KMS-11 (cell line): ENCODE measurements at regions not wholly inside any gene's neighbourhood (a gene's known extent, or its start where the extent isn't known, plus 50 kb on each side); places are given as distances from the start of the nearest gene placed in this dataset.

ENCODE experiments used
- H2AFZ ChIP-seq: fragments of 200-600 bp; sonication (generic); 2 replicates; pipeline ENCODE4 v1.6.1; 2016; ENCODE audit warnings: antibody characterized with exemption, mixed run types, low read depth
- H3K27ac ChIP-seq: fragments of 200-600 bp; sonication (generic); 2 replicates; pipeline ENCODE4 v1.6.1; 2016; ENCODE audit warnings: mild to moderate bottlenecking, mixed run types
- H3K27me3 ChIP-seq: fragments of 200-600 bp; sonication (generic); 2 replicates; pipeline ENCODE4 v1.6.1; 2017; ENCODE audit warnings: mild to moderate bottlenecking, low read depth, mixed run types, moderate library complexity; ENCODE audit not compliant: insufficient read depth
- H3K36me3 ChIP-seq: fragments of 200-600 bp; sonication (generic); 2 replicates; pipeline ENCODE4 v1.6.1; 2017; ENCODE audit warnings: mild to moderate bottlenecking, mixed run types; ENCODE audit not compliant: insufficient read depth
- H3K4me1 ChIP-seq: fragments of 200-600 bp; sonication (generic); 2 replicates; pipeline ENCODE4 v1.6.1; 2016; ENCODE audit warnings: mild to moderate bottlenecking, low read depth, mixed run types; ENCODE audit not compliant: poor library complexity, severe bottlenecking
- H3K4me2 ChIP-seq: fragments of 200-600 bp; sonication (generic); 2 replicates; pipeline ENCODE4 v1.7.0; 2016; ENCODE audit warnings: mild to moderate bottlenecking, mixed run types
- H3K4me3 ChIP-seq: fragments of 200-600 bp; sonication (generic); IDR thresholded peaks from 2 replicates; pipeline ENCODE4 v1.6.1; 2017; ENCODE audit warnings: low read depth, low read length, mixed read lengths; ENCODE audit not compliant: insufficient read depth
- H3K79me2 ChIP-seq: fragments of 200-600 bp; sonication (generic); 2 replicates; pipeline ENCODE4 v1.6.1; 2016; ENCODE audit warnings: low read depth, mixed run types; ENCODE audit not compliant: insufficient read depth
- H3K9ac ChIP-seq: fragments of 200-600 bp; sonication (generic); 2 replicates; pipeline ENCODE4 v1.6.1; 2016; ENCODE audit warnings: mild to moderate bottlenecking, mixed run types
- H4K20me1 ChIP-seq: fragments of 200-600 bp; sonication (generic); 2 replicates; pipeline ENCODE4 v1.6.1; 2016; ENCODE audit warnings: mild to moderate bottlenecking, mixed run types; ENCODE audit not compliant: insufficient read depth
- TF ChIP-seq, protein P1 (sequence below): fragments of 200-600 bp; sonication (generic); conservative IDR thresholded peaks from 2 replicates; pipeline ENCODE4 v1.6.1; 2017; ENCODE audit warnings: low read depth, mild to moderate bottlenecking, antibody characterized with exemption, low read length, moderate library complexity, mixed read lengths

GRCh38 chr2:21281791-21282514, 158.2 kb downstream of the TDRD15 start:
- Histone ChIP-seq H3K27ac (no peak overlapping the region), H2AFZ (no peak overlapping the region), H3K4me3 (no peak overlapping the region)

GRCh38 chr2:21282515-21282898, 158.7 kb downstream of the TDRD15 start:
- no peak overlapping the region for H3K27ac ChIP-seq
- H3K9ac ChIP-seq = no peak overlapping the region
- H4K20me1 ChIP-seq = no peaks in the 10 kb centered on the region
- no peaks in the 10 kb centered on the region for H3K36me3 ChIP-seq
- no peak overlapping the region for H3K4me2 ChIP-seq
- no peak overlapping the region for H3K4me3 ChIP-seq
- H3K4me1 ChIP-seq = no peaks in the 10 kb centered on the region
- no peaks in the 10 kb centered on the region for H3K27me3 ChIP-seq
- TF ChIP-seq, protein P1, sequence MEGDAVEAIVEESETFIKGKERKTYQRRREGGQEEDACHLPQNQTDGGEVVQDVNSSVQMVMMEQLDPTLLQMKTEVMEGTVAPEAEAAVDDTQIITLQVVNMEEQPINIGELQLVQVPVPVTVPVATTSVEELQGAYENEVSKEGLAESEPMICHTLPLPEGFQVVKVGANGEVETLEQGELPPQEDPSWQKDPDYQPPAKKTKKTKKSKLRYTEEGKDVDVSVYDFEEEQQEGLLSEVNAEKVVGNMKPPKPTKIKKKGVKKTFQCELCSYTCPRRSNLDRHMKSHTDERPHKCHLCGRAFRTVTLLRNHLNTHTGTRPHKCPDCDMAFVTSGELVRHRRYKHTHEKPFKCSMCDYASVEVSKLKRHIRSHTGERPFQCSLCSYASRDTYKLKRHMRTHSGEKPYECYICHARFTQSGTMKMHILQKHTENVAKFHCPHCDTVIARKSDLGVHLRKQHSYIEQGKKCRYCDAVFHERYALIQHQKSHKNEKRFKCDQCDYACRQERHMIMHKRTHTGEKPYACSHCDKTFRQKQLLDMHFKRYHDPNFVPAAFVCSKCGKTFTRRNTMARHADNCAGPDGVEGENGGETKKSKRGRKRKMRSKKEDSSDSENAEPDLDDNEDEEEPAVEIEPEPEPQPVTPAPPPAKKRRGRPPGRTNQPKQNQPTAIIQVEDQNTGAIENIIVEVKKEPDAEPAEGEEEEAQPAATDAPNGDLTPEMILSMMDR = no peak
- H2AFZ ChIP-seq = no peak overlapping the region
- H3K79me2 ChIP-seq = no peaks in the 10 kb centered on the region

More at GRCh38 chr2:21281791-21282514, 158.2 kb downstream of the TDRD15 start:
- no peaks in the 10 kb centered on the region for H3K79me2 ChIP-seq
- no peaks in the 10 kb centered on the region for H3K27me3 ChIP-seq
- no peaks in the 10 kb centered on the region for H3K4me1 ChIP-seq
- TF ChIP-seq, protein P1 = no peak
- no peak overlapping the region for H3K9ac ChIP-seq
- H4K20me1 ChIP-seq = no peaks in the 10 kb centered on the region
- H3K4me2 ChIP-seq = no peak overlapping the region
- no peaks in the 10 kb centered on the region for H3K36me3 ChIP-seq

- Histone ChIP-seq H3K4me2 (no peak overlapping the region), H3K27me3 (no peaks in the 10 kb centered on the region), H3K4me1 (no peaks in the 10 kb centered on the region), H3K79me2 (no peaks in the 10 kb centered on the region), H3K9ac (no peak overlapping the region), H3K27ac (no peak overlapping the region), H3K36me3 (no peaks in the 10 kb centered on the region), H2AFZ (no peak overlapping the region), H4K20me1 (no peaks in the 10 kb centered on the region), H3K4me3 (no peak overlapping the region)
- TF ChIP-seq, protein P1 = no peak
Measured at GRCh38 chr2:21288299-21288698, 164.5 kb downstream of the TDRD15 start.

- Histone ChIP-seq H4K20me1 (no peaks in the 10 kb centered on the region), H3K4me3 (no peak overlapping the region), H3K79me2 (no peaks in the 10 kb centered on the region), H3K9ac (no peak overlapping the region), H3K4me2 (no peak overlapping the region), H3K27me3 (no peaks in the 10 kb centered on the region), H3K36me3 (no peaks in the 10 kb centered on the region), H3K27ac (no peak overlapping the region), H3K4me1 (no peaks in the 10 kb centered on the region), H2AFZ (no peak overlapping the region)
- TF ChIP-seq, protein P1 = no peak
Measured at GRCh38 chr2:21288739-21289520, 165.2 kb downstream of the TDRD15 start.
